Epithelial cell of esophagus (primary cell): ENCODE measurements at regions not wholly inside any gene's neighbourhood (a gene's known extent, or its start where the extent isn't known, plus 50 kb on each side); places are given as distances from the start of the nearest gene placed in this dataset.
"Not testable (repeated sequence)": the region's sequence is repeated elsewhere in the genome, so short reads cannot be mapped to it uniquely, and the experiment has no call there.

Source experiments
- DNase-seq: peaks from one replicate; pipeline ENCODE4 v3.0.0; 2010; ENCODE audit warnings: low read depth
- H3K4me3 ChIP-seq: 2 replicates; pipeline ENCODE4 v1.5.1; 2011; ENCODE audit warnings: mild to moderate bottlenecking, low read length, control low read depth
- TF ChIP-seq, protein P1 (sequence below): IDR thresholded peaks from 2 replicates; pipeline ENCODE4 v1.5.1; 2011; ENCODE audit warnings: low read depth, mild to moderate bottlenecking, low read length, control low read depth, inconsistent platforms; ENCODE audit not compliant: insufficient read depth; ENCODE audit errors: missing control alignments

GRCh38 chr4:134490863-134491262 lies 289.3 kb upstream of the PABPC4L start:
- no peak overlapping the region for H3K4me3 ChIP-seq
- no peak for DNase-seq
- TF ChIP-seq, protein P1, sequence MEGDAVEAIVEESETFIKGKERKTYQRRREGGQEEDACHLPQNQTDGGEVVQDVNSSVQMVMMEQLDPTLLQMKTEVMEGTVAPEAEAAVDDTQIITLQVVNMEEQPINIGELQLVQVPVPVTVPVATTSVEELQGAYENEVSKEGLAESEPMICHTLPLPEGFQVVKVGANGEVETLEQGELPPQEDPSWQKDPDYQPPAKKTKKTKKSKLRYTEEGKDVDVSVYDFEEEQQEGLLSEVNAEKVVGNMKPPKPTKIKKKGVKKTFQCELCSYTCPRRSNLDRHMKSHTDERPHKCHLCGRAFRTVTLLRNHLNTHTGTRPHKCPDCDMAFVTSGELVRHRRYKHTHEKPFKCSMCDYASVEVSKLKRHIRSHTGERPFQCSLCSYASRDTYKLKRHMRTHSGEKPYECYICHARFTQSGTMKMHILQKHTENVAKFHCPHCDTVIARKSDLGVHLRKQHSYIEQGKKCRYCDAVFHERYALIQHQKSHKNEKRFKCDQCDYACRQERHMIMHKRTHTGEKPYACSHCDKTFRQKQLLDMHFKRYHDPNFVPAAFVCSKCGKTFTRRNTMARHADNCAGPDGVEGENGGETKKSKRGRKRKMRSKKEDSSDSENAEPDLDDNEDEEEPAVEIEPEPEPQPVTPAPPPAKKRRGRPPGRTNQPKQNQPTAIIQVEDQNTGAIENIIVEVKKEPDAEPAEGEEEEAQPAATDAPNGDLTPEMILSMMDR, result no peak

GRCh38 chr4:134483514-134483913 lies 281.9 kb upstream of the PABPC4L start:
- DNase-seq, H3K4me3 ChIP-seq: not testable (repeated sequence)

- DNase-seq, result no peak
- H3K4me3 ChIP-seq, result no peak overlapping the region
- TF ChIP-seq, protein P1, result no peak
Observed at GRCh38 chr4:134471569-134471968, 270.0 kb upstream of the PABPC4L start.

GRCh38 chr4:134470544-134470943 lies 269.0 kb upstream of the PABPC4L start:
- peak; percentile 49 for DNase-seq
- no peak overlapping the region for H3K4me3 ChIP-seq
- TF ChIP-seq, protein P1, result peak; percentile 68

DNA sequence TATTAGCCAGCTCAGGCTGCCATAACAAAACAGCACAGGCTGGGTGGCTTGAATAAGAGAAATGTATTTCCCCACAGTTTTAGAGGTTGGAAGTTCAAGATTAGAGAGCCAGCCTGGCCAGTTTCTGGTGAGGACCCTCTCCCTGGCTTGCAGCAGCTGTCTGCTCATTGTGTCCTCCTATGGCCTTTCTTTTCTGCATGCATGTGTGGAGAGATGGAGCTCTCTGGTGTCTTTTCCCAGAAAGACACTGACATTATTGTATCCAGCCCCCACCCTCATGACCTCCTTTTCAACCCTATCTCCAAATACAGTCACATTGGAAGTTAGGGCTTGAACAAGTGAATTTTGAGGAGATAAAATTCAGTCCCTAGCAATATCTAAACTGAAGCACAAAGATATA lies 263.8 kb upstream of the PABPC4L start:
- H3K4me3 ChIP-seq, result no peak overlapping the region
- TF ChIP-seq, protein P1, result no peak
- DNase-seq, result no peak

DNA sequence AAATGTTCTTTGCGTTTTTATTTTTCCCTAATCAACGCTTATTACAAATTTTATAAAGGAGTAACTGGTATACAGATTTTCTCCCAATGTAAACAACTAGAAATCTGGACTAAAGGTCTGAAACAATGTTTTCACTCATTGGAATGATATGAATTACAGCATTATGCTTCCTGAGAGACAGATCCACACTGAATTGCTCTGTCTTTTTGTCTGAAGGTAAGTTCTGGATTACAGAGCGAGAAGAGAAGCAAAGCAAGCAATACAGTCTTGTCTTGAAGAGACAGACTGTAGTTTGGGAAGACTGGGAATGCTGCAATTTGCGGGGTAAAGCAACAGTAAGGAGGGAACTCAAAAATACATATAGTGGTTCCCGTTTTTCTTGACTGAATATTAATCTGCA lies 262.2 kb upstream of the PABPC4L start:
- no peak for DNase-seq
- H3K4me3 ChIP-seq, result no peak overlapping the region
- TF ChIP-seq, protein P1, result no peak

DNA sequence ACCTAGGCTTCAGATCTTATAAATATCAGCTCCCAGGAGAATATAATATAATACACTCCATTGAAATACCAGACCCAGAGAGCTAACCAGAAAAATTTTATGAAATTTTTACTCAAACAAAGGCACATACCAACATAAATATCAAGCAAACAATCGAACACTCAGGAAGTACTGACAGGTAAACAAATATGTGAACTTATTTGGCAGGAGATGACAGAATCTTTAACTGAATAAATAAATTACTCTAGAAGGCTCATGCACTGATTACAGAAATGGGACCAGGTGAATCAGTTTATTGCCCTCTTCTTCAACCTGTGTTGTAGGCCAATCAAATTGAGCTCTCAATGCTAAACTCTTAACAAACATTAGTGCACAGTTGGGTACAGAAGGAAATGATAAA lies 225.2 kb upstream of the PABPC4L start:
- H3K4me3 ChIP-seq, result no peak overlapping the region
- no peak for DNase-seq
- TF ChIP-seq, protein P1, result no peak

DNA sequence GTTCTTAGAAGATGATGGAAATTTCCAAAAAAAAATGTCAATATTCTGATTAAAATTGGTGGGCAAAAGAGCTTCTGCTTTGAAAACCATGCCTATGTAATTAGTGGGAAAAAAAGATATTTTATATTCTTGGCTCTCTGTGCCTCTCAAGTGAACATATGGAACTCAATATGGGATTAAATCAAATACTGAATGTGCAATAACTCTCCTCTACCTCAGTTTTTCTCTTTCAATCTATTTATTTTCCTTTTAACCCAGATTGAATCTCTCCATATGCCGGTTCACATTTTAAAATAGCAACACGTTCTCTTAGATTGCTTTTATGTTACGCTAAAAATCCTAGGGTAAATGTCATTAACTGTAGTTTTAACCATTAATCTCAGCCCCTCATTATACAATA lies 224.2 kb upstream of the PABPC4L start:
- TF ChIP-seq, protein P1, result no peak
- no peak for DNase-seq
- no peak overlapping the region for H3K4me3 ChIP-seq
